ENCODE measurements at regions not wholly inside any gene's neighbourhood (a gene's known extent, or its start where the extent isn't known, plus 50 kb on each side); places are given as distances from the start of the nearest gene placed in this dataset.

- WGBS, 2 experiments (ENCODE audit: extremely low coverage in 1 of 2, insufficient coverage in 1 of 2, insufficient read length in 1 of 2, insufficient replicate concordance in 2 of 2, low coverage in 1 of 2, low lambda C conversion rate in 2 of 2, missing lambda C conversion rate in 1 of 2): 89% methylated on average over 6 of the region's 6 CpGs; no CpG with 5 or more reads in 1 of the 2 experiments
- Histone ChIP-seq H3K27ac (ENCODE audit: low read depth, low read length) (no peak overlapping the region), H2BK5ac (ENCODE audit: low read depth, low read length) (no peak overlapping the region), H3K23me2 (ENCODE audit: low read depth, low read length) (no peaks in the 10 kb centered on the region), H3K9ac (replicated peaks in 1 of 4; ENCODE audit: extremely low read depth in 1 of 4, low read depth in 3 of 4, low read length in 3 of 4) (no peak overlapping the region), H2BK15ac (ENCODE audit: low read length) (no peak overlapping the region), H2BK120ac (replicated peaks; ENCODE audit: low read depth, low read length) (no peak overlapping the region), H4K20me1 (replicated peaks in 1 of 2; ENCODE audit: control insufficient read depth in 1 of 2, insufficient read depth in 2 of 2, low read length in 2 of 2) (no peaks in the 10 kb centered on the region), H3K56ac (replicated peaks; ENCODE audit: insufficient read length, low read depth, low read length) (no peak overlapping the region), H3K18ac (ENCODE audit: extremely low read depth, low read length) (no peak overlapping the region), H3K79me1 (ENCODE audit: low read depth, low read length) (no peaks in the 10 kb centered on the region), H3K4ac (replicated peaks; ENCODE audit: insufficient read length, low read depth, low read length) (no peak overlapping the region), H4K91ac (replicated peaks; ENCODE audit: insufficient read length, low read length) (no peak overlapping the region), H3K14ac (ENCODE audit: insufficient read length) (no peak overlapping the region), H3K4me2 (ENCODE audit: insufficient read depth in 1 of 2, low read depth in 2 of 2, low read length in 2 of 2) (no peak overlapping the region), H2AK5ac (ENCODE audit: low read depth, low read length) (no peak overlapping the region), H4K8ac (ENCODE audit: extremely low read depth, insufficient read depth, low read length) (no peak overlapping the region), H3K9me3 (ENCODE audit: insufficient read depth in 2 of 2, low read depth in 1 of 2, low read length in 1 of 2) (no peaks in the 10 kb centered on the region; a peak in 1 of 4 replicates), H2BK12ac (ENCODE audit: low read depth, low read length) (no peak overlapping the region), H3K27me3 (replicated peaks in 1 of 4; ENCODE audit: control insufficient read depth in 3 of 4, extremely low read depth in 1 of 4, insufficient read depth in 3 of 4, low read length in 3 of 4) (no peaks in the 10 kb centered on the region), H3K79me2 (ENCODE audit: control insufficient read depth in 1 of 2, insufficient read depth in 2 of 2, low read length in 2 of 2) (no peaks in the 10 kb centered on the region), H3K36me3 (ENCODE audit: control insufficient read depth in 2 of 4, insufficient read depth in 4 of 4, low read length in 3 of 4) (no peaks in the 10 kb centered on the region), H3K23ac (ENCODE audit: insufficient read length) (no peak overlapping the region), H3K4me3 (ENCODE audit: extremely low read depth in 1 of 4, insufficient read depth in 2 of 4, low read depth in 3 of 4, low read length in 4 of 4) (no peak overlapping the region), H2BK20ac (ENCODE audit: low read length) (no peak overlapping the region), H4K5ac (ENCODE audit: insufficient read length, low read depth, low read length) (no peak overlapping the region), H2AFZ (ENCODE audit: low read length) (no peak overlapping the region), H3K4me1 (replicated peaks in 1 of 4; ENCODE audit: control insufficient read depth in 3 of 4, insufficient read depth in 4 of 4, low read length in 3 of 4) (no peaks in the 10 kb centered on the region)
- DNase-seq (ENCODE audit: low read depth in 1 of 2, low spot score in 2 of 2) (no peak), FAIRE-seq (no peak)
- TF ChIP-seq, protein P1, sequence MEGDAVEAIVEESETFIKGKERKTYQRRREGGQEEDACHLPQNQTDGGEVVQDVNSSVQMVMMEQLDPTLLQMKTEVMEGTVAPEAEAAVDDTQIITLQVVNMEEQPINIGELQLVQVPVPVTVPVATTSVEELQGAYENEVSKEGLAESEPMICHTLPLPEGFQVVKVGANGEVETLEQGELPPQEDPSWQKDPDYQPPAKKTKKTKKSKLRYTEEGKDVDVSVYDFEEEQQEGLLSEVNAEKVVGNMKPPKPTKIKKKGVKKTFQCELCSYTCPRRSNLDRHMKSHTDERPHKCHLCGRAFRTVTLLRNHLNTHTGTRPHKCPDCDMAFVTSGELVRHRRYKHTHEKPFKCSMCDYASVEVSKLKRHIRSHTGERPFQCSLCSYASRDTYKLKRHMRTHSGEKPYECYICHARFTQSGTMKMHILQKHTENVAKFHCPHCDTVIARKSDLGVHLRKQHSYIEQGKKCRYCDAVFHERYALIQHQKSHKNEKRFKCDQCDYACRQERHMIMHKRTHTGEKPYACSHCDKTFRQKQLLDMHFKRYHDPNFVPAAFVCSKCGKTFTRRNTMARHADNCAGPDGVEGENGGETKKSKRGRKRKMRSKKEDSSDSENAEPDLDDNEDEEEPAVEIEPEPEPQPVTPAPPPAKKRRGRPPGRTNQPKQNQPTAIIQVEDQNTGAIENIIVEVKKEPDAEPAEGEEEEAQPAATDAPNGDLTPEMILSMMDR (IDR thresholded peaks at IDR 0.05; ENCODE audit: control extremely low read depth in 1 of 3, insufficient read depth in 1 of 3, low read depth in 1 of 3, low read length in 3 of 3): no peak
- ChIA-PET POLR2A (ENCODE audit: partially characterized antibody) (no interaction called here), CTCF (ENCODE audit: partially characterized antibody) (no interaction called here)
These were observed 102.1 kb upstream of the NBPF4 start for GRCh38 chr1:108345776-108346531.
